IMR-90 (cell line): ENCODE measurements at regions not wholly inside any gene's neighbourhood (a gene's known extent, or its start where the extent isn't known, plus 50 kb on each side); places are given as distances from the start of the nearest gene placed in this dataset.

ENCODE experiments used
- ATAC-seq: fragments of 200-7000 bp; cut with Tn5 transposase; 2 replicates; pipeline ENCODE4 v1.9.1; 2020; ENCODE audit warnings: low read depth, mild to moderate bottlenecking, moderate library complexity
- BruUV-seq: library from RNA; stranded (reverse); fragments of 400-500 nt; replicated peaks from 2 replicates; lab custom pipeline; 2021; lab: Mats Ljungman, UMichigan
- CTCF ChIA-PET: fragments of 300-600 bp; formaldehyde crosslinking; extraction: SDS; loops from one replicate; lab custom pipeline; 2021; ENCODE audit warnings: antibody characterized with exemption; lab: Yijun Ruan, JAX
- POLR2A ChIA-PET: fragments of 300-600 bp; sonication (Branson Sonifier 250); formaldehyde crosslinking; loops from one replicate; lab custom pipeline; 2022; ENCODE audit warnings: antibody characterized with exemption; ENCODE audit not compliant: unreplicated experiment; lab: Charles Lee
- DNase-seq: peaks from one replicate; pipeline ENCODE4 v3.0.0; 2013
- H2AFZ ChIP-seq: replicated peaks from 2 replicates; pipeline ENCODE3; 2013; ENCODE audit warnings: low read length, mild to moderate bottlenecking; ENCODE audit not compliant: poor library complexity
- H2AK5ac ChIP-seq: 2 replicates; pipeline ENCODE4 v1.6.1; 2013; ENCODE audit warnings: low read depth, low read length, inconsistent platforms
- H2AK9ac ChIP-seq: replicated peaks from 2 replicates; pipeline ENCODE3; 2013; ENCODE audit warnings: mild to moderate bottlenecking, low read depth, low read length, moderate library complexity; ENCODE audit not compliant: poor library complexity
- H2BK120ac ChIP-seq: 2 replicates; pipeline ENCODE4 v1.6.1; 2013; ENCODE audit warnings: low read depth, low read length, inconsistent platforms
- H2BK15ac ChIP-seq: 3 replicates; pipeline ENCODE4 v1.6.1; 2013; ENCODE audit warnings: low read depth, low read length, inconsistent platforms
- H2BK20ac ChIP-seq: 2 replicates; pipeline ENCODE4 v1.6.1; 2013; ENCODE audit warnings: low read depth, mild to moderate bottlenecking, inconsistent platforms, low read length, moderate library complexity
- H2BK5ac ChIP-seq: 2 replicates; pipeline ENCODE4 v1.6.1; 2013; ENCODE audit warnings: mild to moderate bottlenecking, low read depth, low read length, inconsistent platforms; ENCODE audit not compliant: poor library complexity, severe bottlenecking
- H3K14ac ChIP-seq: replicated peaks from 2 replicates; pipeline ENCODE4 v1.6.1; 2013; ENCODE audit warnings: low read depth, low read length, inconsistent platforms
- H3K18ac ChIP-seq: 2 replicates; pipeline ENCODE4 v1.6.1; 2013; ENCODE audit warnings: low read depth, low read length, control low read depth
- H3K23ac ChIP-seq: 2 replicates; pipeline ENCODE4 v1.6.1; 2013; ENCODE audit warnings: low read depth, low read length, inconsistent platforms
- H3K27ac ChIP-seq: 2 replicates; pipeline ENCODE4 v1.5.1; 2013; ENCODE audit warnings: mild to moderate bottlenecking, control low read depth, low read length; ENCODE audit not compliant: insufficient read depth
- H3K27me3 ChIP-seq: 2 replicates; pipeline ENCODE4 v1.6.1; 2013; ENCODE audit warnings: low read length; ENCODE audit not compliant: control insufficient read depth, insufficient read depth
- H3K36me3 ChIP-seq: 2 replicates; pipeline ENCODE4 v1.6.1; 2013; ENCODE audit warnings: low read length, mixed read lengths; ENCODE audit not compliant: control insufficient read depth, insufficient read depth
- H3K4ac ChIP-seq: 2 replicates; pipeline ENCODE4 v1.6.1; 2013; ENCODE audit warnings: low read depth, low read length, inconsistent platforms
- H3K4me1 ChIP-seq: 2 replicates; pipeline ENCODE4 v1.6.1; 2013; ENCODE audit warnings: low read length, mixed read lengths; ENCODE audit not compliant: control insufficient read depth, insufficient read depth
- H3K4me2 ChIP-seq: 2 replicates; pipeline ENCODE4 v1.6.1; 2013; ENCODE audit warnings: low read depth, mild to moderate bottlenecking, control low read depth, low read length, moderate library complexity
- H3K4me3 ChIP-seq: 2 replicates; pipeline ENCODE4 v1.5.1; 2013; ENCODE audit warnings: low read depth, mild to moderate bottlenecking, control low read depth, low read length, moderate library complexity; ENCODE audit not compliant: insufficient read depth
- H3K56ac ChIP-seq: 2 replicates; pipeline ENCODE4 v1.6.1; 2013; ENCODE audit warnings: low read length, inconsistent platforms; ENCODE audit not compliant: insufficient read depth; ENCODE audit errors: extremely low read depth
- H3K79me1 ChIP-seq, 2 experiments: 2 replicates each; pipeline ENCODE4 v1.6.1; 2013; ENCODE audit warnings: low read length in 2 of 2, inconsistent platforms in 1 of 2, low read depth in 1 of 2
- H3K9ac ChIP-seq: 2 replicates; pipeline ENCODE4 v1.6.1; 2013; ENCODE audit warnings: low read depth, low read length, control low read depth
- H3K9me1 ChIP-seq: 2 replicates; pipeline ENCODE4 v1.6.1; 2013; ENCODE audit warnings: low read length, inconsistent platforms; ENCODE audit not compliant: insufficient read depth
- H3K9me3 ChIP-seq: 2 replicates; pipeline ENCODE4 v1.6.1; 2013; ENCODE audit warnings: low read length; ENCODE audit not compliant: control insufficient read depth, insufficient read depth
- H4K20me1 ChIP-seq: 2 replicates; pipeline ENCODE4 v1.6.1; 2013; ENCODE audit warnings: low read length, inconsistent platforms; ENCODE audit not compliant: insufficient read depth
- H4K5ac ChIP-seq: 2 replicates; pipeline ENCODE4 v1.6.1; 2013; ENCODE audit warnings: mild to moderate bottlenecking, low read depth, low read length, control low read depth
- H4K8ac ChIP-seq, 2 experiments: 2 replicates each; pipeline ENCODE4 v1.6.1; 2013; ENCODE audit warnings: low read depth in 2 of 2, low read length in 2 of 2, control low read depth in 1 of 2, inconsistent platforms in 1 of 2
- H4K91ac ChIP-seq: 2 replicates; pipeline ENCODE4 v1.6.1; 2013; ENCODE audit warnings: low read depth, low read length, inconsistent platforms; ENCODE audit not compliant: insufficient read depth
- CHD1 ChIP-seq: IDR thresholded peaks from 2 replicates; pipeline ENCODE4 v1.6.1; 2012; ENCODE audit warnings: low read depth, low read length, improper control_type of control experiment
- FOS ChIP-seq: fragments of 150-350 bp; IDR thresholded peaks from 2 replicates; pipeline ENCODE4 v1.6.1; 2016; ENCODE audit warnings: low read depth, low read length
- MAFK ChIP-seq: IDR thresholded peaks from 2 replicates; pipeline ENCODE4 v1.6.1; 2012; ENCODE audit warnings: low read depth, low read length, improper control_type of control experiment
- RCOR1 ChIP-seq: IDR thresholded peaks from 2 replicates; pipeline ENCODE4 v1.6.1; 2012; ENCODE audit warnings: mild to moderate bottlenecking, low read length, improper control_type of control experiment; ENCODE audit not compliant: insufficient replicate concordance
- SMC3 ChIP-seq: fragments of 150-350 bp; IDR thresholded peaks from 2 replicates; pipeline ENCODE4 v1.6.1; 2016; ENCODE audit warnings: low read depth, mild to moderate bottlenecking, antibody characterized with exemption, low read length, moderate library complexity
- WGBS, 2 experiments: methylation state at CpG; one replicate each; pipeline versions ENCODE4 v1.1.5 to v1.1.7; 2013; ENCODE audit warnings: missing lambda C conversion rate in 2 of 2; ENCODE audit not compliant: insufficient read length in 1 of 2; ENCODE audit errors: extremely low coverage in 2 of 2; 5-methylcytosine and 5-hydroxymethylcytosine counted together
- dilution Hi-C: fragments of 300-500 bp; cut with HindIII; formaldehyde crosslinking; loops from one replicate; pipeline ENCODE4 v1.14.3; 2018; ENCODE audit warnings: low sequenced_read_pairs; ENCODE audit not compliant: unreplicated experiment
- in situ Hi-C: fragments of 300-500 bp; cut with MboI; formaldehyde crosslinking; loops from 3 replicates; pipeline ENCODE4 v1.14.3; 2019; ENCODE audit warnings: low sequenced_read_pairs, inconsistent platforms, mixed read lengths
- intact Hi-C: fragments of 100-400 bp; cut with micrococcal nuclease; formaldehyde crosslinking; loops from 2 replicates; pipeline ENCODE4 v1.10.0; 2022

DNA sequence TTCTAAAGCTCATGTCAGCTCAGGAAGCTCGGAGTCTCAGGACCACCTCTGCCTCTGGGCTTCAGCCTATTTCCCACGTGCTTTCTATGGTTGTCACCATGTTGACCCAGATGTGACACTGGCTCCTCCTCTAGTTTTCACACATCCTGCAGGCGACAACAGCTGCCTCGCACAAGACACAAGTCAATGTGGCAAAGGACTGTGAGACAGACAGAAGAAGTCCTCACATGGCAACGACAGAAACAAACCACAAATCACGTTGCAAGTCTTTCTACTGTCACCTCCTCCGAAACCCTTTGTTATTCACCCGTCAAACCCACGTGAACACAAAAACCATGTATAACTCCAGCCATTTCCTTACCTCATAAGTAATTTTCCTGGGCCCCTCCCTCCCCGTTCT is 194.5 kb downstream of the MEX3B start:
- POLR2A ChIA-PET: interaction anchor here (0.6 kb wide), 1 partner anchor 8 kb away, joined by 9 read pairs; no protein-coding TSS in a partner anchor
- no peak overlapping the region for H3K18ac ChIP-seq
- no peak overlapping the region for H3K4ac ChIP-seq
- no peak overlapping the region for H3K27ac ChIP-seq
- no peak overlapping the region for H3K23ac ChIP-seq
- no peaks in the 10 kb centered on the region for H3K36me3 ChIP-seq
- H3K56ac ChIP-seq: no peak overlapping the region
- no peaks in the 10 kb centered on the region for H4K20me1 ChIP-seq
- H2AK9ac ChIP-seq: no peak overlapping the region
- peaks cover 2% of the 10 kb centered on the region; the same call in 1 of the 2 replicates for H3K27me3 ChIP-seq
- no peak for DNase-seq
- CTCF ChIA-PET: no interaction called here
- no peak overlapping the region for H3K4me2 ChIP-seq
- no peak overlapping the region for H2BK20ac ChIP-seq
- H3K9me1 ChIP-seq: no peaks in the 10 kb centered on the region; the same call in 1 of the 2 replicates
- ATAC-seq: no peak
- in situ Hi-C loops (no loop called here), intact Hi-C loops (no loop called here), dilution Hi-C loops (no loop called here)
- no peaks in the 10 kb centered on the region for H3K79me1 ChIP-seq
- no peak overlapping the region for H4K91ac ChIP-seq
- H4K8ac ChIP-seq: no peak overlapping the region
- H2AFZ ChIP-seq: no peak overlapping the region
- H2BK15ac ChIP-seq: no peak overlapping the region
- H3K4me1 ChIP-seq: no peaks in the 10 kb centered on the region
- no peak for TF ChIP-seq MAFK
- no peak for TF ChIP-seq SMC3
- no peak for TF ChIP-seq CHD1
- TF ChIP-seq FOS: no peak
- no peak for TF ChIP-seq RCOR1
- BruUV-seq: no TSS peak
- H2BK120ac ChIP-seq: no peak overlapping the region
- H3K14ac ChIP-seq: no peak overlapping the region
- WGBS, 2 experiments: 89% methylated on average over 4 of the region's 10 CpGs; no CpG with 5 or more reads in 1 of the 2 experiments
- no peak overlapping the region for H3K4me3 ChIP-seq
- no peak overlapping the region for H4K5ac ChIP-seq
- no peak overlapping the region for H2AK5ac ChIP-seq
- no peaks in the 10 kb centered on the region for H3K9me3 ChIP-seq
- no peak overlapping the region for H2BK5ac ChIP-seq
- no peak overlapping the region for H3K9ac ChIP-seq
